Ishikawa (cell line): ENCODE measurements at regions not wholly inside any gene's neighbourhood (a gene's known extent, or its start where the extent isn't known, plus 50 kb on each side); places are given as distances from the start of the nearest gene placed in this dataset.

ENCODE experiments used
- CEBPB ChIP-seq: IDR thresholded peaks from 2 replicates; pipeline ENCODE4 v1.6.1; 2012
- CREB1 ChIP-seq: IDR thresholded peaks from 2 replicates; pipeline ENCODE4 v1.6.1; 2012; ENCODE audit warnings: low read depth
- EGR1 ChIP-seq: IDR thresholded peaks from 2 replicates; pipeline ENCODE4 v1.6.1; 2012
- EP300 ChIP-seq: IDR thresholded peaks from 2 replicates; pipeline ENCODE4 v1.6.1; 2012; ENCODE audit warnings: borderline replicate concordance
- FOXM1 ChIP-seq: IDR thresholded peaks from 2 replicates; pipeline ENCODE4 v1.6.1; 2012; ENCODE audit warnings: low read depth, borderline replicate concordance
- MAX ChIP-seq: IDR thresholded peaks from 2 replicates; pipeline ENCODE4 v1.6.1; 2012
- NFIC ChIP-seq: IDR thresholded peaks from 2 replicates; pipeline ENCODE4 v1.6.1; 2012
- RAD21 ChIP-seq: IDR thresholded peaks from 2 replicates; pipeline ENCODE4 v1.6.1; 2012; ENCODE audit warnings: low read depth
- REST ChIP-seq: IDR thresholded peaks from 2 replicates; pipeline ENCODE4 v1.6.1; 2012; ENCODE audit warnings: low read depth, mild to moderate bottlenecking
- TAF1 ChIP-seq: IDR thresholded peaks from 2 replicates; pipeline ENCODE4 v1.6.1; 2012; ENCODE audit warnings: low read depth, mild to moderate bottlenecking
- TCF12 ChIP-seq: IDR thresholded peaks from 2 replicates; pipeline ENCODE4 v1.6.1; 2012; ENCODE audit warnings: low read depth
- TEAD4 ChIP-seq: IDR thresholded peaks from 2 replicates; pipeline ENCODE4 v1.6.1; 2012
- USF1 ChIP-seq: IDR thresholded peaks from 2 replicates; pipeline ENCODE4 v1.6.1; 2012
- YY1 ChIP-seq: IDR thresholded peaks from 2 replicates; pipeline ENCODE4 v1.6.1; 2012; ENCODE audit warnings: low read depth

GRCh38 chr4:38314663-38315062, 349.3 kb upstream of the KLF3 start:
- TF ChIP-seq MAX (no peak), REST (no peak), EP300 (no peak), YY1 (no peak), RAD21 (no peak), FOXM1 (no peak), TEAD4 (no peak), CEBPB (no peak), TAF1 (no peak), EGR1 (no peak), USF1 (no peak), CREB1 (no peak), TCF12 (no peak), NFIC (no peak)
